ENCODE measurements at regions not wholly inside any gene's neighbourhood (a gene's known extent, or its start where the extent isn't known, plus 50 kb on each side); places are given as distances from the start of the nearest gene placed in this dataset.

GRCh38 chr15:57777003-57777402, 70.5 kb downstream of the POLR2M start:
- H3K27me3 Mint-ChIP-seq (ENCODE audit: low read depth) = no peaks in the 10 kb centered on the region; the same call in 1 of the 2 replicates
- H3K9me3 Mint-ChIP-seq = no peaks in the 10 kb centered on the region
- H4K91ac ChIP-seq (ENCODE audit: insufficient read length, low read depth, low read length) = no peak overlapping the region
- no peak overlapping the region for H2BK5ac ChIP-seq (ENCODE audit: insufficient read length, low read length)
- no peak overlapping the region for H3T11ph ChIP-seq (ENCODE audit: low read length)
- H3K27ac ChIP-seq (ENCODE audit: insufficient read length, low read depth, low read length) = no peak overlapping the region
- no peak overlapping the region for H3K4me2 ChIP-seq (ENCODE audit: insufficient read depth, insufficient read length, low read length)
- H3K23ac ChIP-seq (ENCODE audit: insufficient read length, low read depth, low read length) = no peak overlapping the region
- no peaks in the 10 kb centered on the region for H3K23me2 ChIP-seq (ENCODE audit: insufficient read length, low read depth, low read length, poor library complexity, severe bottlenecking)
- H3K18ac ChIP-seq (ENCODE audit: insufficient read length, low read depth, low read length) = no peak overlapping the region
- no CpG with 5 or more reads among the region's 4 CpGs for WGBS (ENCODE audit: extremely low coverage, insufficient read length, low lambda C conversion rate)
- no peaks in the 10 kb centered on the region for H4K20me1 ChIP-seq (ENCODE audit: control insufficient read depth, insufficient read depth, insufficient read length)
- H4K8ac ChIP-seq (replicated peaks; ENCODE audit: insufficient read length, low read depth, low read length) = no peak overlapping the region
- no peak overlapping the region for H3K27ac Mint-ChIP-seq
- H3K79me1 ChIP-seq (ENCODE audit: insufficient read depth, low read depth, low read length, poor library complexity, severe bottlenecking) = no peaks in the 10 kb centered on the region
- DNase-seq = no peak
- H3K36me3 Mint-ChIP-seq (ENCODE audit: insufficient read depth in 1 of 3, low read depth in 3 of 3) = no peaks in the 10 kb centered on the region
- H3K56ac ChIP-seq (ENCODE audit: insufficient read length, low read depth, low read length) = no peak overlapping the region
- no peak overlapping the region for H2BK15ac ChIP-seq (ENCODE audit: low read depth, low read length)
- no peaks in the 10 kb centered on the region for H3K27me3 ChIP-seq (ENCODE audit: insufficient read depth, low read length)
- H3K4ac ChIP-seq (ENCODE audit: low read depth, low read length) = no peak overlapping the region
- H2AK5ac ChIP-seq (ENCODE audit: insufficient read length, low read length) = no peak overlapping the region
- no peak for TF ChIP-seq CTCF (conservative IDR thresholded peaks at IDR 0.05)
- H4K5ac ChIP-seq (ENCODE audit: insufficient read length, low read depth, low read length) = no peak overlapping the region
- no peak overlapping the region; the same call in 1 of the 2 replicates for H3K14ac ChIP-seq (ENCODE audit: insufficient read depth, low read length)
- no peak overlapping the region for H2AFZ ChIP-seq (ENCODE audit: low read length)
- H3K4me1 ChIP-seq (ENCODE audit: insufficient read depth, low read length) = no peaks in the 10 kb centered on the region
- H3K9me3 ChIP-seq (ENCODE audit: control insufficient read depth, low read depth, low read length) = no peaks in the 10 kb centered on the region
- no peak overlapping the region for H3K9ac ChIP-seq (ENCODE audit: extremely low read depth, insufficient read length, low read length)
- peaks cover 9 to 16% of the 10 kb centered on the region in 2 experiments for H3K4me1 Mint-ChIP-seq
- no peak overlapping the region for H2BK120ac ChIP-seq (ENCODE audit: low read depth, low read length, poor library complexity, severe bottlenecking)
- H2BK12ac ChIP-seq (ENCODE audit: insufficient read length, low read depth, low read length) = no peak overlapping the region
- no peak overlapping the region for H2BK20ac ChIP-seq (ENCODE audit: low read depth, low read length, poor library complexity, severe bottlenecking)
- H3K4me3 Mint-ChIP-seq = no peak overlapping the region
- no peaks in the 10 kb centered on the region for H3K79me2 ChIP-seq (ENCODE audit: insufficient read depth, low read length)
